Neural crest cell (in vitro differentiated cells): ENCODE measurements at regions not wholly inside any gene's neighbourhood (a gene's known extent, or its start where the extent isn't known, plus 50 kb on each side); places are given as distances from the start of the nearest gene placed in this dataset.

Source experiments
- DNase-seq: peaks from one replicate; pipeline ENCODE4 v3.0.0; 2021; ENCODE audit warnings: low read depth, mixed read lengths, low spot score
- H3K27ac Mint-ChIP-seq: one replicate; pipeline ENCODE4 v1.8.0; 2021; ENCODE audit warnings: mild to moderate bottlenecking, mixed read lengths; ENCODE audit not compliant: unreplicated experiment
- H3K27me3 Mint-ChIP-seq: 2 replicates; pipeline ENCODE4 v1.8.0; 2021; ENCODE audit warnings: low read depth, mild to moderate bottlenecking, mixed read lengths
- H3K36me3 Mint-ChIP-seq: 2 replicates; pipeline ENCODE4 v1.8.0; 2021; ENCODE audit warnings: low read depth, mild to moderate bottlenecking, mixed read lengths
- H3K4me1 Mint-ChIP-seq: 2 replicates; pipeline ENCODE4 v1.8.0; 2021; ENCODE audit warnings: mixed read lengths
- H3K4me3 Mint-ChIP-seq: one replicate; pipeline ENCODE4 v1.8.0; 2021; ENCODE audit warnings: mild to moderate bottlenecking, mixed read lengths
- H3K9me3 Mint-ChIP-seq: 2 replicates; pipeline ENCODE4 v1.8.0; 2021; ENCODE audit warnings: mixed read lengths
- TF ChIP-seq, protein P1 (sequence below): fragments of 200-600 bp; sonication (generic); conservative IDR thresholded peaks from 2 replicates; pipeline ENCODE4 v1.5.0; 2021; ENCODE audit warnings: antibody characterized with exemption, mild to moderate bottlenecking

DNA sequence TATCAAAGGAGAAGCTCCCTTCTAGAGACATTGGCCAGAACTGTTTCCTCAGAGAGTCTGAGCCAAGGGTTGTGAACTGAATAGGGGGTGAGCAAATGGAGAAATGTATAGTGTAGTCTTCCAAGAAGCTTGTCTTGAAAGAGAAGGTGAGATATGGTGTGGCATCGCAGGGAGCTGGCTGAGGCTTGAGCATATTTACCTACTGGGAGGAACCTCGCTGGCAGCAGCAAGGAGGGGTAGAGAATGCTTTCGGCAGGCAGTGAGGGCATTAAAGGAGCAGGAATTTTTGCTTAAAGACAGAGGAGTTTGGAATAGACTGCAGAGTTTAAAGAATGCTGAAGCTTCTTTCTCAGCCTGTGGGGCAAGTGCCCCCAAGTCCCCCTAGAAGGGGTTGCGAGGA lies 59.3 kb upstream of the PRMT8 start:
- Mint-ChIP-seq H3K27ac (peak overlapping the region; percentile 7), H3K4me1 (peaks cover 24% of the 10 kb centered on the region), H3K27me3 (peaks cover 10% of the 10 kb centered on the region), H3K36me3 (no peaks in the 10 kb centered on the region), H3K9me3 (peaks cover 2% of the 10 kb centered on the region), H3K4me3 (no peak overlapping the region)
- TF ChIP-seq, protein P1, sequence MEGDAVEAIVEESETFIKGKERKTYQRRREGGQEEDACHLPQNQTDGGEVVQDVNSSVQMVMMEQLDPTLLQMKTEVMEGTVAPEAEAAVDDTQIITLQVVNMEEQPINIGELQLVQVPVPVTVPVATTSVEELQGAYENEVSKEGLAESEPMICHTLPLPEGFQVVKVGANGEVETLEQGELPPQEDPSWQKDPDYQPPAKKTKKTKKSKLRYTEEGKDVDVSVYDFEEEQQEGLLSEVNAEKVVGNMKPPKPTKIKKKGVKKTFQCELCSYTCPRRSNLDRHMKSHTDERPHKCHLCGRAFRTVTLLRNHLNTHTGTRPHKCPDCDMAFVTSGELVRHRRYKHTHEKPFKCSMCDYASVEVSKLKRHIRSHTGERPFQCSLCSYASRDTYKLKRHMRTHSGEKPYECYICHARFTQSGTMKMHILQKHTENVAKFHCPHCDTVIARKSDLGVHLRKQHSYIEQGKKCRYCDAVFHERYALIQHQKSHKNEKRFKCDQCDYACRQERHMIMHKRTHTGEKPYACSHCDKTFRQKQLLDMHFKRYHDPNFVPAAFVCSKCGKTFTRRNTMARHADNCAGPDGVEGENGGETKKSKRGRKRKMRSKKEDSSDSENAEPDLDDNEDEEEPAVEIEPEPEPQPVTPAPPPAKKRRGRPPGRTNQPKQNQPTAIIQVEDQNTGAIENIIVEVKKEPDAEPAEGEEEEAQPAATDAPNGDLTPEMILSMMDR = no peak
- no peak for DNase-seq

DNA sequence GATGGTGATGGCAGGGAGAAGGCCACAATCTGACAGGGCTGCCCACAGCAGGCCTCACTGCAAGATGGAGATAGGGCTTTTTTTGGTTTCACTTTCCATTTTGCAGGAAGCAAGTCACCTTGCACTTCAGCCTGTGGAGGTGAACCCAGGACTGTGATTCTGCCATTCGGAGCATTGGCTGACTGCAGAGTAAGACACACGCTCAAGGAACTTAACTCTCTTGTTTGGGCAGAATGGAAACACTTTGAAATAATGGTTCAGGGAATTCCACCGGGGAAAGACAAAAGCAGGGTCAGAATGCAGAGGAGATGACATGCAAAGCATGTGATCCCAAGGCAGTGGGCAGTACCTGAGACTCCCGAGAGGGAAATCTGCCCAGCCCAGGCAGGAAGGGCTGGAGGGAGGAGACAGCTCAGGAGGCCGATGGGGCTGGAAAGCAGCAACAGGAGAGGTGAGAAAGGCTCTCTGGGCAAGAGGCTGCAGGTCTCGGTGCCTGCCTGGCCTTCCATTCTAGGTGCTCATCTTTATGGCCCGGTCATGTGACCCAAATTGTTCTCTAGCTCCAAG lies 58.7 kb upstream of the PRMT8 start:
- no peak for DNase-seq
- TF ChIP-seq, protein P1 = no peak
- peaks cover 24% of the 10 kb centered on the region for H3K4me1 Mint-ChIP-seq
- peaks cover 10% of the 10 kb centered on the region for H3K27me3 Mint-ChIP-seq
- H3K4me3 Mint-ChIP-seq = no peak overlapping the region
- H3K27ac Mint-ChIP-seq = peak overlapping the region; percentile 17
- H3K9me3 Mint-ChIP-seq = peaks cover 2% of the 10 kb centered on the region
- H3K36me3 Mint-ChIP-seq = no peaks in the 10 kb centered on the region

DNA sequence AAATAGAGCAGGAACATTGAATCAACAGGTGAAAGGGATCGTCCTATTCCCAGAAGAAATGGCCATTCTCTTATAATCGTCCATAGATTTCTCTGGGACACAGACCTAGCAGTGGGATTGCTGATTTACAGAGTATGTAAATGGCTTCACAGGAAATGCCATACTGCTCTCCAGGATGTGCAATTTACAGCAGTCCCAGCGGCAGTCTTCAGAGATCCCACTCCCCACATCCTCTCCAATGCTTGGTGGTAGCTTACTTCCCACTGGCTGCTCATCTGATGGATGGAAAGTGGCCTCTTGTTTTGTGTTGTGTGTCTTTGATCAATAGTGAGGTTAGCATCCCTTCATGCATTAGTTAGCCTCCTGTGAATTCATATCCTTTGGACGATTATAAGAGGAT lies 58.1 kb upstream of the PRMT8 start:
- H3K4me1 Mint-ChIP-seq = peaks cover 24% of the 10 kb centered on the region
- DNase-seq = no peak
- TF ChIP-seq, protein P1 = no peak
- peaks cover 2% of the 10 kb centered on the region for H3K9me3 Mint-ChIP-seq
- H3K27ac Mint-ChIP-seq = no peak overlapping the region
- H3K4me3 Mint-ChIP-seq = no peak overlapping the region
- no peaks in the 10 kb centered on the region for H3K36me3 Mint-ChIP-seq
- H3K27me3 Mint-ChIP-seq = peaks cover 10% of the 10 kb centered on the region

DNA sequence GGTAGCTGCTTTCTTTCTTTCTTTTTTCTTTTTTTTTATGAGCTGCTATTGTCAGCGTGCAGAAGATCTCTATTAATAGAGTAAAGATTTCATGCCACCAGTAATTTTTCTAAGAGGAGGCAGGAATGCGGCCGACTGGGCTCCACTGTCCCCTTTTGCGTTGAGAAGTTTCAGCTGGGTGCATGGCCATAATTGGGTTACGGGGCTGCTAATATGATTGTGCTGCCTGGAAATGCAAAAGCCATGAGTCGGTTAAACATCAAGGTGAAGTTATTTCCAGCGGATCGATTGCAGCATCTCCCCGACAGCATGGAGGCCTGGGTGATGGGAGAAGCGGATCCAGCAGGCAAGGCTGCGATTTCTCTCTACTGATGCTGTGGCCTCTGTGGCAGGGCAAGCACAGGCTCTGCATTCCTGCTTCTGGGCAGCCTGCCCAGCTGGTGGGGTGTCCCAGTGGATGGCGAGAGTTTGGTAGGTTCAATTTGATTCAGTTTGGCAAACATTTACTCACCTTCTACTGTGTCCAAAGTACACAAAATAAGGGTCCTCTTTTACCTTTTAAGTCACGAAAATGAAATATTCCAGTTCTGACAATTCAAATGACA lies 54.4 kb upstream of the PRMT8 start:
- TF ChIP-seq, protein P1 = no peak
- Mint-ChIP-seq H3K4me3 (no peak overlapping the region), H3K9me3 (no peaks in the 10 kb centered on the region), H3K4me1 (peaks cover 24% of the 10 kb centered on the region), H3K36me3 (no peaks in the 10 kb centered on the region), H3K27ac (no peak overlapping the region), H3K27me3 (peaks cover 2% of the 10 kb centered on the region)
- DNase-seq = no peak

DNA sequence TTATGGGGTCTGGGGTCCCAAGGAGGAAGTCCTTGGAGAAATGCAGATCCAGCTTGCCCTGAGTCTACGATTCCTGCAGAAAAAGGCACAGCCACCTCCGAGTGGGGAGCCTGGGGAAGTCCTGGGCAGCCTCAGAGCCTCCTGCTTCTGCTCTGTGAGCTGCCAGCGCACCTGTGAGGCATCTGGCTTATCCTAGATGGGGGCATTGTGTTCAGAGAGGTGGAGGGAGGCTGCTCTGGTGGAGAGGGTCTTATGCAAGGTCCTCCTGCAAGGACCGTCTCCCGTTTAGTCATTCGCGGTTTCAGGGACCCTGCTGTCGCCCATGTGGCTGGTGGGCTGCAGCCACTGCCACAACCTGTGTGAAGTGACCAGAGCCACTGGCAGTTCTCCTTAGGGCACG lies 53.0 kb upstream of the PRMT8 start:
- Mint-ChIP-seq H3K9me3 (no peaks in the 10 kb centered on the region), H3K4me1 (peaks cover 14% of the 10 kb centered on the region), H3K4me3 (no peak overlapping the region), H3K27ac (no peak overlapping the region), H3K27me3 (peaks cover 5% of the 10 kb centered on the region), H3K36me3 (no peaks in the 10 kb centered on the region)
- no peak for DNase-seq
- TF ChIP-seq, protein P1 = no peak
